H9 (cell line): ENCODE measurements at regions not wholly inside any gene's neighbourhood (a gene's known extent, or its start where the extent isn't known, plus 50 kb on each side); places are given as distances from the start of the nearest gene placed in this dataset.

Source experiments
- DNase-seq: peaks from one replicate; pipeline ENCODE4 v3.0.0-alpha.2; 2017
- H2AFZ ChIP-seq: one replicate; pipeline ENCODE4 v1.6.1; 2013; ENCODE audit warnings: mild to moderate bottlenecking, low read length, control low read depth, moderate library complexity
- H2AK5ac ChIP-seq: 2 replicates; pipeline ENCODE4 v1.6.1; 2013; ENCODE audit warnings: low read length, control low read depth, mixed read lengths; ENCODE audit not compliant: insufficient read length
- H2BK120ac ChIP-seq: one replicate; pipeline ENCODE4 v1.6.1; 2013; ENCODE audit warnings: low read depth, mild to moderate bottlenecking, low read length, control low read depth, inconsistent platforms; ENCODE audit not compliant: poor library complexity, severe bottlenecking
- H2BK12ac ChIP-seq: 2 replicates; pipeline ENCODE4 v1.6.1; 2013; ENCODE audit warnings: low read length, control low read depth, mixed read lengths, low read depth; ENCODE audit not compliant: insufficient read length
- H2BK15ac ChIP-seq: 2 replicates; pipeline ENCODE4 v1.6.1; 2013; ENCODE audit warnings: low read depth, low read length, control low read depth
- H2BK20ac ChIP-seq: one replicate; pipeline ENCODE4 v1.6.1; 2013; ENCODE audit warnings: low read depth, mild to moderate bottlenecking, low read length, control low read depth, inconsistent platforms; ENCODE audit not compliant: poor library complexity, severe bottlenecking
- H2BK5ac ChIP-seq: 2 replicates; pipeline ENCODE4 v1.6.1; 2013; ENCODE audit warnings: low read length, control low read depth, mixed read lengths; ENCODE audit not compliant: insufficient read length
- H3K14ac ChIP-seq: 2 replicates; pipeline ENCODE4 v1.6.1; 2013; ENCODE audit warnings: low read length, control low read depth; ENCODE audit not compliant: insufficient read depth
- H3K18ac ChIP-seq: 2 replicates; pipeline ENCODE4 v1.6.1; 2013; ENCODE audit warnings: low read depth, mild to moderate bottlenecking, mixed read lengths, low read length, control low read depth; ENCODE audit not compliant: insufficient read length
- H3K23ac ChIP-seq: 2 replicates; pipeline ENCODE4 v1.6.1; 2013; ENCODE audit warnings: low read length, control low read depth, mixed read lengths, low read depth; ENCODE audit not compliant: insufficient read length
- H3K23me2 ChIP-seq: 2 replicates; pipeline ENCODE4 v1.6.1; 2013; ENCODE audit warnings: low read depth, mild to moderate bottlenecking, mixed read lengths, low read length, control low read depth; ENCODE audit not compliant: insufficient read length, poor library complexity, severe bottlenecking
- H3K27ac ChIP-seq: 2 replicates; pipeline ENCODE4 v1.5.1; 2013; ENCODE audit warnings: low read length, control low read depth, mixed read lengths, low read depth; ENCODE audit not compliant: insufficient read length
- H3K27me3 ChIP-seq: 2 replicates; pipeline ENCODE4 v1.6.1; 2013; ENCODE audit warnings: low read length, control low read depth, inconsistent platforms; ENCODE audit not compliant: insufficient read depth
- H3K4ac ChIP-seq: 2 replicates; pipeline ENCODE4 v1.6.1; 2013; ENCODE audit warnings: low read depth, mild to moderate bottlenecking, control low read depth, inconsistent platforms, low read length, moderate library complexity
- H3K4me1 ChIP-seq: 2 replicates; pipeline ENCODE4 v1.6.1; 2013; ENCODE audit warnings: low read length, control low read depth, inconsistent platforms; ENCODE audit not compliant: insufficient read depth
- H3K4me2 ChIP-seq: 2 replicates; pipeline ENCODE4 v1.6.1; 2013; ENCODE audit warnings: low read length, control low read depth, mixed read lengths; ENCODE audit not compliant: insufficient read length, insufficient read depth
- H3K56ac ChIP-seq: 2 replicates; pipeline ENCODE4 v1.6.1; 2013; ENCODE audit warnings: low read depth, mild to moderate bottlenecking, mixed read lengths, low read length, control low read depth; ENCODE audit not compliant: insufficient read length
- H3K79me1 ChIP-seq: 2 replicates; pipeline ENCODE4 v1.6.1; 2013; ENCODE audit warnings: low read depth, mild to moderate bottlenecking, moderate library complexity, low read length, control low read depth, inconsistent platforms; ENCODE audit not compliant: insufficient read depth, poor library complexity, severe bottlenecking
- H3K79me2 ChIP-seq: 2 replicates; pipeline ENCODE4 v1.6.1; 2013; ENCODE audit warnings: low read length, control low read depth, inconsistent platforms; ENCODE audit not compliant: insufficient read depth
- H3K9ac ChIP-seq: 2 replicates; pipeline ENCODE4 v1.6.1; 2013; ENCODE audit warnings: low read length, control low read depth, mixed read lengths; ENCODE audit not compliant: insufficient read length; ENCODE audit errors: extremely low read depth
- H3K9me3 ChIP-seq: one replicate; pipeline ENCODE4 v1.6.1; 2013; ENCODE audit warnings: low read depth, low read length, inconsistent platforms; ENCODE audit not compliant: control insufficient read depth
- H3T11ph ChIP-seq: one replicate; pipeline ENCODE4 v1.6.1; 2013; ENCODE audit warnings: mild to moderate bottlenecking, low read length, control low read depth, inconsistent platforms
- H4K20me1 ChIP-seq: one replicate; pipeline ENCODE4 v1.6.1; 2013; ENCODE audit not compliant: control insufficient read depth, insufficient read length, insufficient read depth
- H4K5ac ChIP-seq: 2 replicates; pipeline ENCODE4 v1.6.1; 2013; ENCODE audit warnings: low read depth, mild to moderate bottlenecking, mixed read lengths, low read length, control low read depth; ENCODE audit not compliant: insufficient read length
- H4K8ac ChIP-seq: replicated peaks from 2 replicates; pipeline ENCODE4 v1.6.1; 2013; ENCODE audit warnings: low read length, control low read depth, mixed read lengths, low read depth; ENCODE audit not compliant: insufficient read length
- H4K91ac ChIP-seq: 2 replicates; pipeline ENCODE4 v1.6.1; 2013; ENCODE audit warnings: low read depth, mild to moderate bottlenecking, moderate library complexity, mixed read lengths, low read length, control low read depth; ENCODE audit not compliant: insufficient read length
- H3K27ac Mint-ChIP-seq, 3 experiments: 2 replicates in 2 of 3; 3 replicates in 1 of 3; pipeline ENCODE4 v1.8.0; 2020 to 2021; ENCODE audit warnings: mixed read lengths in 3 of 3, mild to moderate bottlenecking in 1 of 3, moderate library complexity in 1 of 3
- H3K27me3 Mint-ChIP-seq: 2 replicates; pipeline ENCODE4 v1.8.0; 2021; ENCODE audit warnings: low read depth, mild to moderate bottlenecking, moderate library complexity, mixed read lengths
- H3K36me3 Mint-ChIP-seq, 3 experiments: 2 replicates in 2 of 3; 3 replicates in 1 of 3; pipeline ENCODE4 v1.8.0; 2020 to 2021; ENCODE audit warnings: low read depth in 3 of 3, mixed read lengths in 3 of 3; ENCODE audit not compliant: insufficient read depth in 1 of 3
- H3K4me1 Mint-ChIP-seq, 2 experiments: 2 replicates each; pipeline ENCODE4 v1.8.0; 2020; ENCODE audit warnings: mixed read lengths in 2 of 2
- H3K4me3 Mint-ChIP-seq, 2 experiments: 2 replicates in 1 of 2; 3 replicates in 1 of 2; pipeline ENCODE4 v1.8.0; 2020 to 2021; ENCODE audit warnings: mild to moderate bottlenecking in 2 of 2, mixed read lengths in 2 of 2, moderate library complexity in 1 of 2
- H3K9me3 Mint-ChIP-seq, 2 experiments: 2 replicates in 1 of 2; 3 replicates in 1 of 2; pipeline ENCODE4 v1.8.0; 2020; ENCODE audit warnings: mild to moderate bottlenecking in 2 of 2, mixed read lengths in 2 of 2, moderate library complexity in 1 of 2
- TF ChIP-seq, protein P1 (sequence below): fragments of 200-600 bp; sonication (generic); conservative IDR thresholded peaks from 3 replicates; pipeline ENCODE4 v1.8.0; 2021; ENCODE audit warnings: antibody characterized with exemption, mild to moderate bottlenecking

DNA sequence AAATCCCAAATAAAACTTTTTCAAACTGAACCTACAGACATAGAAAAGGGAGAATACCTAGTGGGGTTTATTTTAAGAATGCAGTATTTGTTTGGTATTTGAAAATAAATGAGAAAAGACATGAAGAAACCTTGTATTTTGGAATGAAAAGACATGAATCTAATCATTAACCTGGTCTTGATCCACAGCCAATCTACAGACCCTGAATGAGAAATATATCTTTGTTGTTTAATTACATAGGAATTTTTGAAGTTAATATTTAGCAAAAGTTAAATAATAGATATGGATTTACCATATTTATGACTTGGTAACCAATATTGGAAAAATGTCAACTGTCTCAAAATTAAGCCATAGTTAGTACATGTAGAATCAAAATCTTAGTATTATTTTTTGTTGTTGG is 76.8 kb downstream of the MAGEA10 start:
- H3K9me3 Mint-ChIP-seq = peaks cover 33 to 51% of the 10 kb centered on the region in 2 experiments
- H3K4ac ChIP-seq = no peak overlapping the region
- no peak overlapping the region for H2BK12ac ChIP-seq
- no peaks in the 10 kb centered on the region for H3K4me1 Mint-ChIP-seq
- peaks cover 0 to 12% (median 3%) of the 10 kb centered on the region in 3 experiments; a peak in 3 of 7 replicates for H3K36me3 Mint-ChIP-seq
- no peak overlapping the region for H3K14ac ChIP-seq
- H3K23me2 ChIP-seq = no peaks in the 10 kb centered on the region
- H3K4me2 ChIP-seq = no peak overlapping the region
- no peak overlapping the region for H4K8ac ChIP-seq
- no peak overlapping the region for H3K27ac ChIP-seq
- H3K18ac ChIP-seq = no peak overlapping the region
- no peak overlapping the region for H4K5ac ChIP-seq
- H3T11ph ChIP-seq = no peak overlapping the region
- H3K27ac Mint-ChIP-seq = no peak overlapping the region
- no peak overlapping the region for H2BK120ac ChIP-seq
- H3K9ac ChIP-seq = no peak overlapping the region
- no peaks in the 10 kb centered on the region for H3K79me2 ChIP-seq
- no peak overlapping the region for H2BK20ac ChIP-seq
- H3K27me3 ChIP-seq = no peaks in the 10 kb centered on the region
- no peak overlapping the region for H3K4me3 Mint-ChIP-seq
- no peaks in the 10 kb centered on the region for H3K79me1 ChIP-seq
- no peaks in the 10 kb centered on the region for H3K27me3 Mint-ChIP-seq
- H3K4me1 ChIP-seq = no peaks in the 10 kb centered on the region
- H2BK15ac ChIP-seq = no peak overlapping the region
- H2AK5ac ChIP-seq = no peak overlapping the region
- H4K91ac ChIP-seq = no peak overlapping the region
- no peak for DNase-seq
- H2BK5ac ChIP-seq = no peak overlapping the region
- no peak overlapping the region for H3K56ac ChIP-seq
- no peak overlapping the region for H2AFZ ChIP-seq
- no peaks in the 10 kb centered on the region for H4K20me1 ChIP-seq
- no peak overlapping the region for H3K23ac ChIP-seq
- peaks cover 12% of the 10 kb centered on the region for H3K9me3 ChIP-seq
- TF ChIP-seq, protein P1, sequence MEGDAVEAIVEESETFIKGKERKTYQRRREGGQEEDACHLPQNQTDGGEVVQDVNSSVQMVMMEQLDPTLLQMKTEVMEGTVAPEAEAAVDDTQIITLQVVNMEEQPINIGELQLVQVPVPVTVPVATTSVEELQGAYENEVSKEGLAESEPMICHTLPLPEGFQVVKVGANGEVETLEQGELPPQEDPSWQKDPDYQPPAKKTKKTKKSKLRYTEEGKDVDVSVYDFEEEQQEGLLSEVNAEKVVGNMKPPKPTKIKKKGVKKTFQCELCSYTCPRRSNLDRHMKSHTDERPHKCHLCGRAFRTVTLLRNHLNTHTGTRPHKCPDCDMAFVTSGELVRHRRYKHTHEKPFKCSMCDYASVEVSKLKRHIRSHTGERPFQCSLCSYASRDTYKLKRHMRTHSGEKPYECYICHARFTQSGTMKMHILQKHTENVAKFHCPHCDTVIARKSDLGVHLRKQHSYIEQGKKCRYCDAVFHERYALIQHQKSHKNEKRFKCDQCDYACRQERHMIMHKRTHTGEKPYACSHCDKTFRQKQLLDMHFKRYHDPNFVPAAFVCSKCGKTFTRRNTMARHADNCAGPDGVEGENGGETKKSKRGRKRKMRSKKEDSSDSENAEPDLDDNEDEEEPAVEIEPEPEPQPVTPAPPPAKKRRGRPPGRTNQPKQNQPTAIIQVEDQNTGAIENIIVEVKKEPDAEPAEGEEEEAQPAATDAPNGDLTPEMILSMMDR = no peak
